Endodermal cell (in vitro differentiated cells): ENCODE measurements at regions not wholly inside any gene's neighbourhood (a gene's known extent, or its start where the extent isn't known, plus 50 kb on each side); places are given as distances from the start of the nearest gene placed in this dataset.

Experiments
- DNase-seq: peaks from one replicate; pipeline ENCODE4 v3.0.0-alpha.2; 2017
- H3K27ac ChIP-seq: 2 replicates; pipeline ENCODE4 v1.5.1; 2013; ENCODE audit warnings: mild to moderate bottlenecking, low read depth, low read length, moderate library complexity
- H3K27me3 ChIP-seq: 2 replicates; pipeline ENCODE4 v1.6.1; 2013; ENCODE audit warnings: mild to moderate bottlenecking, low read length, moderate library complexity; ENCODE audit not compliant: insufficient read depth, control insufficient read depth, poor library complexity, severe bottlenecking
- H3K36me3 ChIP-seq: 2 replicates; pipeline ENCODE4 v1.7.0; 2013; ENCODE audit warnings: mild to moderate bottlenecking, low read length, moderate library complexity; ENCODE audit not compliant: control insufficient read depth, insufficient read depth
- H3K4me1 ChIP-seq: one replicate; pipeline ENCODE4 v1.7.0; 2013; ENCODE audit warnings: low read length; ENCODE audit not compliant: control insufficient read depth, insufficient read depth
- H3K4me3 ChIP-seq: 2 replicates; pipeline ENCODE4 v1.5.1; 2013; ENCODE audit warnings: mild to moderate bottlenecking, low read length, moderate library complexity
- H3K9ac ChIP-seq: 2 replicates; pipeline ENCODE4 v1.6.1; 2013; ENCODE audit warnings: mild to moderate bottlenecking, low read length, moderate library complexity; ENCODE audit not compliant: poor library complexity, severe bottlenecking; ENCODE audit errors: extremely low read depth
- H3K9me3 ChIP-seq: 2 replicates; pipeline ENCODE4 v1.6.1; 2013; ENCODE audit warnings: mild to moderate bottlenecking, low read length, moderate library complexity; ENCODE audit not compliant: control insufficient read depth
- H3K27ac Mint-ChIP-seq: 2 replicates; pipeline ENCODE4 v1.8.0; 2020; ENCODE audit warnings: mixed read lengths
- H3K27me3 Mint-ChIP-seq: 2 replicates; pipeline ENCODE4 v1.8.0; 2021; ENCODE audit warnings: mild to moderate bottlenecking, mixed read lengths; ENCODE audit not compliant: insufficient read depth
- H3K36me3 Mint-ChIP-seq: 2 replicates; pipeline ENCODE4 v1.8.0; 2020; ENCODE audit warnings: low read depth, mixed read lengths
- H3K4me1 Mint-ChIP-seq: 2 replicates; pipeline ENCODE4 v1.8.0; 2020; ENCODE audit warnings: mixed read lengths
- H3K4me3 Mint-ChIP-seq: 2 replicates; pipeline ENCODE4 v1.8.0; 2020; ENCODE audit warnings: mild to moderate bottlenecking, moderate library complexity, mixed read lengths
- H3K9me3 Mint-ChIP-seq: 2 replicates; pipeline ENCODE4 v1.8.0; 2020; ENCODE audit warnings: mild to moderate bottlenecking, mixed read lengths
- WGBS, 2 experiments: methylation state at CpG; one replicate each; pipeline versions ENCODE4 v1.1.5 to v1.1.7; 2013; ENCODE audit warnings: missing lambda C conversion rate in 2 of 2, mixed read lengths in 1 of 2; ENCODE audit not compliant: insufficient coverage in 1 of 2, insufficient read length in 1 of 2; 5-methylcytosine and 5-hydroxymethylcytosine counted together
- TF ChIP-seq, protein P1 (sequence below): fragments of 200-600 bp; sonication (generic); conservative IDR thresholded peaks from 2 replicates; pipeline ENCODE4 v1.5.0; 2021; ENCODE audit warnings: antibody characterized with exemption, mild to moderate bottlenecking

DNA sequence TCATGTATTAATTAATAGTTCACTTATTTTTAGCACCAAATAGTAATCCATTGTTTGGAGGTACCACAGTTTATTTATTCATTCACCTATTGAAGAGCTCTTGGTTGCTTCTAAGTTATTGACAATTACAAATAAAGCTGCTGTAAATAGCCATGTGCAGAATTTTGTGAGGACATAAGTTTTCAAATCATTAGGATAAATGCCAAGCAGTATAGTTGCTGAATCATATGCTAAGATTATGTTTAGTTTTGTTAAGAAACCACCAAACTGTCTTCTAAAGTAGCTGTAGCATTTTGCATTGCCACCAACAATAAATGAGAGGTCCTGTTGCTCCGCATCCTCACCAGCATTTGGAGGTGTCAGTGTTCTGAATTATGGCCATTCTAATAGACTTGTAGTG, 2126.8 kb downstream of the PCDH9 start:
- WGBS, 2 experiments, result 100% methylated on average over 1 of the region's 1 CpG; no CpG with 5 or more reads in 1 of the 2 experiments
- Histone ChIP-seq H3K4me3 (no peak overlapping the region), H3K27ac (no peak overlapping the region), H3K36me3 (no peaks in the 10 kb centered on the region), H3K27me3 (no peaks in the 10 kb centered on the region), H3K9me3 (no peaks in the 10 kb centered on the region), H3K4me1 (no peaks in the 10 kb centered on the region), H3K9ac (no peak overlapping the region)
- TF ChIP-seq, protein P1, sequence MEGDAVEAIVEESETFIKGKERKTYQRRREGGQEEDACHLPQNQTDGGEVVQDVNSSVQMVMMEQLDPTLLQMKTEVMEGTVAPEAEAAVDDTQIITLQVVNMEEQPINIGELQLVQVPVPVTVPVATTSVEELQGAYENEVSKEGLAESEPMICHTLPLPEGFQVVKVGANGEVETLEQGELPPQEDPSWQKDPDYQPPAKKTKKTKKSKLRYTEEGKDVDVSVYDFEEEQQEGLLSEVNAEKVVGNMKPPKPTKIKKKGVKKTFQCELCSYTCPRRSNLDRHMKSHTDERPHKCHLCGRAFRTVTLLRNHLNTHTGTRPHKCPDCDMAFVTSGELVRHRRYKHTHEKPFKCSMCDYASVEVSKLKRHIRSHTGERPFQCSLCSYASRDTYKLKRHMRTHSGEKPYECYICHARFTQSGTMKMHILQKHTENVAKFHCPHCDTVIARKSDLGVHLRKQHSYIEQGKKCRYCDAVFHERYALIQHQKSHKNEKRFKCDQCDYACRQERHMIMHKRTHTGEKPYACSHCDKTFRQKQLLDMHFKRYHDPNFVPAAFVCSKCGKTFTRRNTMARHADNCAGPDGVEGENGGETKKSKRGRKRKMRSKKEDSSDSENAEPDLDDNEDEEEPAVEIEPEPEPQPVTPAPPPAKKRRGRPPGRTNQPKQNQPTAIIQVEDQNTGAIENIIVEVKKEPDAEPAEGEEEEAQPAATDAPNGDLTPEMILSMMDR, result no peak
- H3K27me3 Mint-ChIP-seq, result no peaks in the 10 kb centered on the region
- no peak overlapping the region for H3K27ac Mint-ChIP-seq
- DNase-seq, result no peak
- H3K4me3 Mint-ChIP-seq, result no peak overlapping the region
- peaks cover 11% of the 10 kb centered on the region for H3K9me3 Mint-ChIP-seq
- peaks cover 5% of the 10 kb centered on the region for H3K4me1 Mint-ChIP-seq
- no peaks in the 10 kb centered on the region for H3K36me3 Mint-ChIP-seq

DNA sequence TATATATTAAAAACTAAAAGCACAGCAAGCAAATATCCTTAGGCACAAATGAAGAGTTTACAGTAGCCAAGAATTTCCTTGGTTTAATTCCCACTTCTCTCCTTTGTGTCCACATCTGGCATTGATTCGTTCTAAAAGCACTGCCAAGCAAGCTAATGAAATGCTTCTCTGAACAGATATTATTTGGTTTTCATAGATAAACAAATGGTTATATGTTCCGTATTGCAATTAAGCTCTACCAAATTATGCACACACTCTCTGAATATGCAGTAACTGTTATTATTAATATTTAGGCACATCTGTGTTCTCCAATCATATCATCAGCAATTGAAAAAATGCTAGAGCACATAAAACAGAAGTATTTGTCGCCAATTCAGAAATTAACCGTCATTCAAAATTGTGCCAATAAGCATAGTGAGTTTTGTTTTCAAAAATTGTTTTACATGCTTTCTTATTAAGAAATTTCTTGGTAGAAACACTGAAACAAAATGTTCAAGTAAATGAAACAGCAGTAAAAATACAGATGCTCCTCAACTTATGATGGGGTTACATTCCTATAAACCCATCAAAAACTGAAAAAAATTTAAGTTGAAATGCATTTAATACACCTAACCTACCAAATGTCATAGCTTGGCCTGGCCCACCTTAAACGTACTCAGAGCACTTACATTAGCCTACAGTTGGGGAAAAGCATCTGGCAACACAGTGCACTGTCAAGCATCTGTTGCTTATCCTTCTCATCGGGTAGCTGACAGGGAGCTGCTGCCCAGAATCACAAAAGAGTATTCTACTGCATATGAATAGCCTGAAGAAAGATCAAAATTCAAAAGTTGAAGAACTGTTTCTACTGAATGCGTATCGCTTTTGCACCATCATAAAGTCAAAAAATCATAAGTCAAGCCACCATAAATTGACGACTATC, 2134.7 kb downstream of the PCDH9 start:
- no peak overlapping the region for H3K27ac ChIP-seq
- Mint-ChIP-seq H3K27ac (no peak overlapping the region), H3K36me3 (no peaks in the 10 kb centered on the region), H3K27me3 (no peaks in the 10 kb centered on the region), H3K4me3 (no peak overlapping the region), H3K9me3 (no peaks in the 10 kb centered on the region), H3K4me1 (peaks cover 3% of the 10 kb centered on the region)
- no peak for DNase-seq
- TF ChIP-seq, protein P1, result no peak
- no peaks in the 10 kb centered on the region for H3K27me3 ChIP-seq
- no peaks in the 10 kb centered on the region for H3K36me3 ChIP-seq
- 90 to 93% methylated on average over 4 to 9 of the region's 9 CpGs for WGBS, 2 experiments
- no peak overlapping the region for H3K4me3 ChIP-seq
- H3K9ac ChIP-seq, result no peak overlapping the region
- H3K4me1 ChIP-seq, result no peaks in the 10 kb centered on the region
- H3K9me3 ChIP-seq, result no peaks in the 10 kb centered on the region

DNA sequence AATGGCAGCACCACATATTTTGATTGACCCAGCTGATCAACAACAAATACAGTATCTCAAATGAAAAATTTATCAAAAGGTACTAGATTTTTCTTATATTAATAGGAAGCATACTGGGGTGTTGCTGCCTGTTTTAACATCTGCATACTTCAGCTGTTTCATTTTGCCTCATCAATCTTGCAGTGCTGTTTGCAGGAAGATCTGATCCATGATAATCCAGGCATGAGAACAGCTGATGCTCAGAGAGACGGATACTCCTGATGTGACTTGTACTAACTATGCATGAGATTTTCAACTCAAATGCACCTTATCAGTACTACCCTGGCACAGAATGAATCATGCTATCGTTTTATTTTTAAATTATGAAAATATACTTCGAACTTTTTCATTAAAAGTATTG, 2136.8 kb downstream of the PCDH9 start:
- H3K27me3 ChIP-seq, result no peaks in the 10 kb centered on the region
- no peaks in the 10 kb centered on the region for H3K4me1 ChIP-seq
- 85 to 100% methylated on average over 1 to 3 of the region's 3 CpGs for WGBS, 2 experiments
- no peaks in the 10 kb centered on the region for H3K36me3 ChIP-seq
- Mint-ChIP-seq H3K27ac (no peak overlapping the region), H3K36me3 (no peaks in the 10 kb centered on the region), H3K4me3 (no peak overlapping the region), H3K27me3 (no peaks in the 10 kb centered on the region), H3K9me3 (no peaks in the 10 kb centered on the region), H3K4me1 (no peaks in the 10 kb centered on the region)
- H3K4me3 ChIP-seq, result no peak overlapping the region
- no peak overlapping the region for H3K27ac ChIP-seq
- no peaks in the 10 kb centered on the region for H3K9me3 ChIP-seq
- DNase-seq, result no peak
- no peak overlapping the region for H3K9ac ChIP-seq
- TF ChIP-seq, protein P1, result no peak
